Cardiac fibroblast (primary cell): ENCODE measurements at regions not wholly inside any gene's neighbourhood (a gene's known extent, or its start where the extent isn't known, plus 50 kb on each side); places are given as distances from the start of the nearest gene placed in this dataset.

Experiments used
- DNase-seq, 2 donors: peaks; one replicate each; pipeline versions ENCODE4 v3.0.0 to v3.0.0-alpha.2; 2010; ENCODE audit warnings: low read depth in 2 of 2
- H3K4me3 ChIP-seq, 2 donors: replicated peaks in 1 of 2; 1 replicate in 1 of 2; 2 replicates in 1 of 2; pipeline ENCODE4 v1.5.1; 2011; ENCODE audit warnings: low read depth in 2 of 2, low read length in 2 of 2, mild to moderate bottlenecking in 2 of 2, moderate library complexity in 1 of 2
- CTCF ChIP-seq: IDR thresholded peaks from one replicate; pipeline ENCODE4 v1.5.1; 2011; ENCODE audit warnings: low read depth, mild to moderate bottlenecking, low read length, inconsistent platforms

GRCh38 chr2:134144081-134144596, 109.7 kb upstream of the MGAT5 start:
- no peak overlapping the region for H3K4me3 ChIP-seq
- no peak for TF ChIP-seq CTCF
- no peak for DNase-seq

GRCh38 chr2:134144651-134145050, 109.2 kb upstream of the MGAT5 start:
- peak in 1 of 2 donors; percentile 22 for DNase-seq
- no peak for TF ChIP-seq CTCF
- no peak overlapping the region for H3K4me3 ChIP-seq

GRCh38 chr2:134145519-134145918, 108.4 kb upstream of the MGAT5 start:
- no peak for DNase-seq
- no peak overlapping the region for H3K4me3 ChIP-seq
- TF ChIP-seq CTCF: no peak

- no peak for TF ChIP-seq CTCF
- no peak for DNase-seq
- H3K4me3 ChIP-seq: no peak overlapping the region
Observed at GRCh38 chr2:134146161-134146560, 107.7 kb upstream of the MGAT5 start.

- H3K4me3 ChIP-seq: no peak overlapping the region
- peak in 1 of 2 donors; percentile 39 for DNase-seq
- no peak for TF ChIP-seq CTCF
Observed at GRCh38 chr2:134146620-134147019, 107.3 kb upstream of the MGAT5 start.

- DNase-seq: no peak
- no peak for TF ChIP-seq CTCF
- H3K4me3 ChIP-seq: no peak overlapping the region
Observed at GRCh38 chr2:134148172-134148571, 105.7 kb upstream of the MGAT5 start.

GRCh38 chr2:134148843-134149472, 104.9 kb upstream of the MGAT5 start:
- H3K4me3 ChIP-seq: no peak overlapping the region
- DNase-seq: no peak
- no peak for TF ChIP-seq CTCF
